ENCODE measurements at regions not wholly inside any gene's neighbourhood (a gene's known extent, or its start where the extent isn't known, plus 50 kb on each side); places are given as distances from the start of the nearest gene placed in this dataset.

DNA sequence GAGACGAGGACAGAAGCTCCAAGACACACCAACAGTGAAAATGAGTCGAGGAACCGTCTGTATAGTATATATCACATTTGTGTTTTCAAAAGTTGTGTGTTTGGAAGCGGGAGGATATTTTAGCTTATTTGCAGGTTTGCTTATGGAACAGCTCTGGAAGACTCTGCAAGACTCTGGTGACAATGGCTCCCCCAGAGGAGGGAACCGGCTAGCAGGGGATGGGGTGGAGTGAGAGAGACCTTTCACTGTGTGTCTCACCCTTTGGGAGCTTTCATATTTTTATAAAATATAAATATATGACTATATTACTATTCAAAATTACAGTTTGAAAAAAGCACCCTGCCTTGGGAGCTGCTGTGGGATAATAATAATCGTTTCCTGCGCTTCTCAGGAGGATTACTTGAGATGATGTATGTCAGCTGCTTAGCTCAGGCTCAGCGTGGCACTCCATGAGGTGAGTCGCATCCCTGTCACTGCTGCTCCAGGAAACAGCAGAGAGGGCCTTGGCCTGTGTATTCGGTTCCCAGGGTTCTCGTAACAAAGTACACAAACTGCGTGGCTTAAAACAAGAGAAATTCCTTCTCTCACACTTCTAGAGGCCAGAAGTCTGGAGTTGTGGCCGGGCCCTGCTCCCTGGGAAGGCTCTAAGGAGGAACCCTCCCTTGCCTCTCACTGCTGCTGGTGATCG, 183.9 kb downstream of the FAM43A start:
- 93% methylated on average over 14 of the region's 14 CpGs for WGBS
- Histone ChIP-seq H3K36me3 (no peaks in the 10 kb centered on the region), H3K4me3 (no peak overlapping the region), H3K27me3 (replicated peaks; ENCODE audit: insufficient read depth) (no peaks in the 10 kb centered on the region), H3K4me1 (replicated peaks) (peaks cover 35% of the 10 kb centered on the region), H3K9me3 (no peaks in the 10 kb centered on the region), H3K27ac (peak overlapping the region; percentile 71 to 76)
- intact Hi-C loops (cut with DNase I): loop anchor here (5.0 to 10.0 kb wide), 3 partner anchors 105 to 388 kb away; no protein-coding TSS in a partner anchor
- no peak for DNase-seq (ENCODE audit: low spot score)
- TF ChIP-seq POLR2AphosphoS5 (IDR thresholded peaks at IDR 0.05) (no peak), POLR2A (IDR thresholded peaks at IDR 0.05) (no peak)
- TF ChIP-seq, protein P1, sequence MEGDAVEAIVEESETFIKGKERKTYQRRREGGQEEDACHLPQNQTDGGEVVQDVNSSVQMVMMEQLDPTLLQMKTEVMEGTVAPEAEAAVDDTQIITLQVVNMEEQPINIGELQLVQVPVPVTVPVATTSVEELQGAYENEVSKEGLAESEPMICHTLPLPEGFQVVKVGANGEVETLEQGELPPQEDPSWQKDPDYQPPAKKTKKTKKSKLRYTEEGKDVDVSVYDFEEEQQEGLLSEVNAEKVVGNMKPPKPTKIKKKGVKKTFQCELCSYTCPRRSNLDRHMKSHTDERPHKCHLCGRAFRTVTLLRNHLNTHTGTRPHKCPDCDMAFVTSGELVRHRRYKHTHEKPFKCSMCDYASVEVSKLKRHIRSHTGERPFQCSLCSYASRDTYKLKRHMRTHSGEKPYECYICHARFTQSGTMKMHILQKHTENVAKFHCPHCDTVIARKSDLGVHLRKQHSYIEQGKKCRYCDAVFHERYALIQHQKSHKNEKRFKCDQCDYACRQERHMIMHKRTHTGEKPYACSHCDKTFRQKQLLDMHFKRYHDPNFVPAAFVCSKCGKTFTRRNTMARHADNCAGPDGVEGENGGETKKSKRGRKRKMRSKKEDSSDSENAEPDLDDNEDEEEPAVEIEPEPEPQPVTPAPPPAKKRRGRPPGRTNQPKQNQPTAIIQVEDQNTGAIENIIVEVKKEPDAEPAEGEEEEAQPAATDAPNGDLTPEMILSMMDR (IDR thresholded peaks at IDR 0.05): no peak

DNA sequence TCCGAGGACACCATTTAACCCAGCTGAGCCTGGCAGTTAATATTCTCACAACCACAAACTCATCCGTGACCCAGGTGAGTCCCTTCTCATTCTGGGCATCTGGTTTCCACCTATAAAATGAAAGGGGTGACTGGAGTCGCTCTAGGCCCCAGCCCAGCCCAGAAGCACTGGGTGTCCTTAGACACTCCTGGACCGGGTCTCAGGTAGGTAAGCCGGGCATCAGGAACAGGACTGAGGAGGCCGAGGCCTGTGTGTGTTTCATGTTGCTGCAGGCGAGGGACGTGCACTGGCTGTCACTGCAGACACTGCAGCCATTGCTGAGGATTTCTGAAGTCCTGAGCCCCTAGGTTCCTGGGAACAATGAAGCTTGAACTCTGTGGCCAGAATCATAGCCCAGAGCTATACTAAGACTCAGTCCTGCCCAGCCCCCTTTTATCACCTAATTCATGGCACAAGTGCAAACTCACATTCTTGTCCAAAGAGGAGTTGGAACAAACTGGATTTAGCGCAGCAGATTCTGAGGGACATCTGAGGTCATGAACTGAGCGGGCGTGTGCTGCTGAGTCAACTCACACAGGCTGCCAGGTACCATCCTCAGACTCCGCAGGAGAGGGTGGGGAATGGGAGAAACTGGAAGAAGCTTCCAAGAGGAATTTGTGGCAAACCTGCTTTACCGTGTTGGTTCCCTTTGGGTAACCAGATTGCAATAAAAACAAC, 184.9 kb downstream of the FAM43A start:
- H3K4me3 ChIP-seq: no peak overlapping the region
- DNase-seq (ENCODE audit: low spot score): peak; percentile 76
- H3K9me3 ChIP-seq: no peaks in the 10 kb centered on the region
- H3K36me3 ChIP-seq: no peaks in the 10 kb centered on the region
- WGBS: 58% methylated on average over 13 of the region's 13 CpGs
- intact Hi-C loops (cut with DNase I): loop anchor here (5.0 to 10.0 kb wide), 2 partner anchors 176 to 387 kb away; no protein-coding TSS in a partner anchor
- H3K27me3 ChIP-seq (replicated peaks; ENCODE audit: insufficient read depth): no peaks in the 10 kb centered on the region
- TF ChIP-seq POLR2AphosphoS5 (IDR thresholded peaks at IDR 0.05) (peak; percentile 72), POLR2A (IDR thresholded peaks at IDR 0.05) (no peak)
- TF ChIP-seq, protein P1 (IDR thresholded peaks at IDR 0.05): no peak
- peak overlapping the region; percentile 71 to 76 for H3K27ac ChIP-seq
- H3K4me1 ChIP-seq (replicated peaks): peaks cover 32% of the 10 kb centered on the region

DNA sequence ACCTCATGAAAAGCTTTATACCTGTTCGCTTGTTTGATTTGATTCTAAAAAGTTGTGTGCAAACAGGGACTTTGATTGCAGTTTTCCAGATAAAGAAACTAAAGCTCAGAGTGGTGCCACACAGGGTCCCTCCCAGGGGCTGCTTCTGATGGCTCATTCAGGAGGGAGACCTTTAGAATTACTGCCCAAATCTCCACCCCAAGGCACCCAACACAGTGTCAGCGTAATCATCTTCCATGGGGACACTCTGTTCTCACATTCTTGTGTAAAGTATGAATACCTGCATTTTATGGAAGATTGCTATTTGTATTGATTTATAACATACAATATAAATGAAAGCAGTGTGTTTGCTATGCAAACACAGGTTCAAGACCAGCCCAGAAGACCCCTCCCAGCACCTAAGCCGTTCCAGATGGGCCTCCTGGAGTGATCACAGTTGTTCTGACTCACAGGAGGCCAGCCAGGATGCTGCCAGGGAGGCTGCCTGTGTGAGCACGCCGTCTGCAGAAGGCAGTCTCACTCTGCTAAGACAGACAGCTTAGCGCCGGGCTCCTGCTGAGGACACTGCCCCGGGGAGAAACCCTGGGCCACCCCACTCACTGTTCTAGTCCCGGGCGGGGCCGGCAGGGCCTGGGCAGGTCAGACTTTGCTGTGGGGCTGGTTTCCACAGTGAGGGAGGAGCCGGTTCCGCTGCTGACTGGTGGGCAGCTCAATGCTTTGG, 185.6 kb downstream of the FAM43A start:
- Histone ChIP-seq H3K4me1 (replicated peaks) (peaks cover 32% of the 10 kb centered on the region), H3K27me3 (replicated peaks; ENCODE audit: insufficient read depth) (no peaks in the 10 kb centered on the region), H3K36me3 (no peaks in the 10 kb centered on the region), H3K4me3 (no peak overlapping the region), H3K27ac (peak overlapping the region; percentile 71 to 76), H3K9me3 (no peaks in the 10 kb centered on the region)
- 9% methylated on average over 13 of the region's 13 CpGs for WGBS
- DNase-seq (ENCODE audit: low spot score): peak; percentile 94
- intact Hi-C loops (cut with DNase I): loop anchor here (5.0 to 10.0 kb wide), 2 partner anchors 177 to 386 kb away; no protein-coding TSS in a partner anchor
- peak; percentile 88 for TF ChIP-seq POLR2AphosphoS5 (IDR thresholded peaks at IDR 0.05)
- no peak for TF ChIP-seq POLR2A (IDR thresholded peaks at IDR 0.05)
- TF ChIP-seq, protein P1 (IDR thresholded peaks at IDR 0.05): no peak

DNA sequence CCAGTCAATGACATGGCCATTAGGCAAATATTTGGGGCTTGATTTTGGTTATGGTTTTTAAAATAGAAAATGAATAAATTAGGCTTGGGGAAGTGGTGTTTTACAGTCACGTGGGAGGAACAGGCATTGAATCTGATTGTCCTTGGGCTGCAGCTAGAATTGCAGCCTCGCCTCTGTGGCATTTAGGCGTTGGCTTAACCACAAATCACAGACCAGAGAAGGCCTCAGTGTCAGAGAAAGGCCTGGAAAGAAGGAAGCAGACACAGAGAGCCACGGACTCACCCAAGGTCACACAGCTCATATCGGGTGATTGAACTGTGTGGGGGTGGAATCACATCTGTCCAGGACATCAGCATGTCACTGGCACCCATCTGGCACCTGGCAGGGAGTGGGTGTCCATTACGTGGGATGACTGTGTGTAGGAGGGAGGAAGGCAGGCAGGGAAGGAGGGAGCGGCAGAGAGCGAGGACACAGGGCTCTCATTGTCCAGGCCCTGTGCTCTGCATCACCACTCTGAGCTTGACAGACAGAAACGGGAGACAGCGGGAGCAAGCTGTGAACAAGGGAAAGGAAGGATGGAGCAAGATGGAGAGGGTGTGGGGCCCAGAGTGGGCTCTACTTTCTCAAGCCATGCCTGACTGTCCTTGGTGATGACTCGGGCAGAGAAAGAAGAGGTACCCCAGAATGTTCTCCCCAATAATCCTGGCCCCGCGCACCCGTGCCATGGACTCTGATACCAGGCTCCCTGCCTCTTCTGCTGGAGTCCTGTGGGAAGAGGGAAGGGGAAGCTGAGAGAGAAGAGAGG, 186.4 kb downstream of the FAM43A start:
- intact Hi-C loops (cut with DNase I): loop anchor here (5.0 to 10.0 kb wide), 2 partner anchors 177 to 385 kb away; no protein-coding TSS in a partner anchor
- no peaks in the 10 kb centered on the region for H3K36me3 ChIP-seq
- DNase-seq (ENCODE audit: low spot score): no peak
- H3K4me1 ChIP-seq (replicated peaks): peaks cover 31% of the 10 kb centered on the region
- no peaks in the 10 kb centered on the region for H3K27me3 ChIP-seq (replicated peaks; ENCODE audit: insufficient read depth)
- no peaks in the 10 kb centered on the region for H3K9me3 ChIP-seq
- no peak for TF ChIP-seq POLR2AphosphoS5 (IDR thresholded peaks at IDR 0.05)
- TF ChIP-seq, protein P1 (IDR thresholded peaks at IDR 0.05): peak in 1 of 4 experiments; percentile 5
- no peak for TF ChIP-seq POLR2A (IDR thresholded peaks at IDR 0.05)
- WGBS: 60% methylated on average over 14 of the region's 14 CpGs
- H3K27ac ChIP-seq: peak overlapping the region; percentile 71 to 76
- no peak overlapping the region for H3K4me3 ChIP-seq

Measured in prostate gland (tissue), 2 donors.